DND-41 (cell line): ENCODE measurements at regions not wholly inside any gene's neighbourhood (a gene's known extent, or its start where the extent isn't known, plus 50 kb on each side); places are given as distances from the start of the nearest gene placed in this dataset.

Experiments used
- CTCF ChIP-seq: IDR thresholded peaks from 2 replicates; pipeline ENCODE4 v1.5.1; 2012; ENCODE audit warnings: borderline replicate concordance, low read length, moderate library complexity, mild to moderate bottlenecking; ENCODE audit not compliant: poor library complexity, severe bottlenecking; ENCODE audit errors: extremely low read depth
- EZH2 ChIP-seq: IDR thresholded peaks from 3 replicates; pipeline ENCODE4 v1.6.1; 2012; ENCODE audit warnings: borderline replicate concordance, low read depth, mild to moderate bottlenecking, moderate library complexity, low read length, inconsistent platforms; ENCODE audit not compliant: severe bottlenecking

- TF ChIP-seq CTCF (no peak), EZH2 (no peak)
Observed at GRCh38 chr22:48177631-48178030, 1415.2 kb downstream of the TBC1D22A start.
